Lung (tissue), 11 donors: ENCODE measurements at regions not wholly inside any gene's neighbourhood (a gene's known extent, or its start where the extent isn't known, plus 50 kb on each side); places are given as distances from the start of the nearest gene placed in this dataset.

Experiments
- ATAC-seq: fragments of 200-7000 bp; cut with Tn5 transposase; one replicate; pipeline ENCODE4 v1.9.1; 2020; ENCODE audit warnings: moderate number of reproducible peaks; ENCODE audit not compliant: insufficient read depth, low FRiP score
- DNase-seq, 3 donors: peaks; one replicate each; pipeline ENCODE4 v3.0.0-alpha.2; 2013 to 2017
- H3K27ac ChIP-seq, 2 donors: one replicate each; pipeline ENCODE4 v1.5.1; 2013; ENCODE audit warnings: mild to moderate bottlenecking in 2 of 2, moderate library complexity in 2 of 2, control low read depth in 1 of 2, inconsistent platforms in 1 of 2, low read depth in 1 of 2, low read length in 1 of 2
- H3K27me3 ChIP-seq, 3 donors: one replicate each; pipeline ENCODE4 v1.5.1; 2013; ENCODE audit warnings: low read length in 2 of 3; ENCODE audit not compliant: control insufficient read depth in 3 of 3, insufficient read depth in 3 of 3
- H3K36me3 ChIP-seq, 4 donors: one replicate each; pipeline ENCODE4 v1.5.1; 2013; ENCODE audit warnings: low read length in 4 of 4, mild to moderate bottlenecking in 1 of 4, moderate library complexity in 1 of 4; ENCODE audit not compliant: control insufficient read depth in 4 of 4, insufficient read depth in 4 of 4
- H3K4me1 ChIP-seq, 5 donors: one replicate each; pipeline ENCODE4 v1.5.1; 2013; ENCODE audit warnings: low read length in 5 of 5, mild to moderate bottlenecking in 2 of 5, moderate library complexity in 1 of 5; ENCODE audit not compliant: control insufficient read depth in 5 of 5, insufficient read depth in 5 of 5
- H3K4me3 ChIP-seq: one replicate; pipeline ENCODE4 v1.5.1; 2013; ENCODE audit warnings: mild to moderate bottlenecking, control low read depth, moderate library complexity
- H3K9ac ChIP-seq, 2 donors: one replicate each; pipeline ENCODE4 v1.5.1; 2013; ENCODE audit warnings: low read length in 2 of 2, control low read depth in 1 of 2; ENCODE audit not compliant: insufficient read depth in 1 of 2
- H3K9me3 ChIP-seq, 4 donors: one replicate each; pipeline ENCODE4 v1.5.1; 2013; ENCODE audit warnings: low read length in 3 of 4, mild to moderate bottlenecking in 1 of 4, moderate library complexity in 1 of 4; ENCODE audit not compliant: control insufficient read depth in 4 of 4, insufficient read depth in 3 of 4
- CTCF ChIP-seq: IDR thresholded peaks from 2 replicates; pipeline ENCODE4 v1.5.1; 2012; ENCODE audit warnings: mild to moderate bottlenecking; ENCODE audit errors: control extremely low read depth, extremely low read depth
- WGBS, 2 donors: extraction: QIAGEN DNeasy Blood & Tissue Kit; methylation state at CpG; one replicate each; pipeline ENCODE4 v1.1.7; 2013; 5-methylcytosine and 5-hydroxymethylcytosine counted together
- donor health status: control.
- donor health status: control.
- donor health status: Bipolar disorder and iron deficiency.
- donor health status: healthy.
- donor health status: DM: yes; HTN: yes; CAD: no.

DNA sequence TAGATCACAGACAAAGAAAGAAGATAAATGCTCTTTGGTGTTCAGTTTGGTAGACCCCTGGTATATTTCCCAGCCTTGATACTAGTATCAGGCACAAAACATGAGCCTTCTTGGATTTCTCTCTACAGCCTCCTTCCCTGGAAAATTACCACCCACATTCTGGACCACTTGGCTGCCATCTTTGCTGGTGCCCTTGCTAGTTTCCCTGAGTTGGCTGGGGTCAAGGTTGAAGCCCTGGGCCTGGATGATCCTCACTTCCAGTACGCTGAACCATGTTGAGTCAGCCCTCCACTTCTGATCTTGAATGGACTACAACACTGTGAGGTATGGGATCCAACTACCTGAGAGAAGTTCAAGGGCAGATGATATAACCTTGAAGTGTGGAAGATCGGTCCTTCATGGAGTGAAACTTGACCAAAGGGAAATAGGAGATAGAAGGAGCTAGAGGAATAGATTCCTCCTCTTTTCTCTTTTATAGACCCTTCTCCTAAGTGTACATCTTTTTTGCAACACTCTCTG lies 501.4 kb downstream of the TMEM114 start:
- TF ChIP-seq CTCF = no peak
- no peak for ATAC-seq
- no peak overlapping the region for H3K9ac ChIP-seq

GRCh38 chr16:8087597-8088289 lies 502.6 kb downstream of the TMEM114 start:
- WGBS, 2 donors = 32 to 44% methylated on average over 5 of the region's 5 CpGs
- DNase-seq (no peak), ATAC-seq (no peak)
- TF ChIP-seq CTCF = no peak
- no peaks in the 10 kb centered on the region for H3K4me1 ChIP-seq
- H3K9me3 ChIP-seq = no peaks in the 10 kb centered on the region
- no peak overlapping the region for H3K27ac ChIP-seq
- no peaks in the 10 kb centered on the region for H3K27me3 ChIP-seq
- no peak overlapping the region for H3K9ac ChIP-seq
- H3K4me3 ChIP-seq = no peak overlapping the region
- H3K36me3 ChIP-seq = no peaks in the 10 kb centered on the region

More for the DNA sequence above, 501.4 kb downstream of the TMEM114 start:
- no peaks in the 10 kb centered on the region for H3K36me3 ChIP-seq
- 88 to 93% methylated on average over 2 of the region's 2 CpGs for WGBS, 2 donors
- H3K27ac ChIP-seq = no peak overlapping the region
- no peak for DNase-seq
- no peak overlapping the region for H3K4me3 ChIP-seq
- H3K27me3 ChIP-seq = no peaks in the 10 kb centered on the region
- no peaks in the 10 kb centered on the region for H3K9me3 ChIP-seq
- H3K4me1 ChIP-seq = no peaks in the 10 kb centered on the region

DNA sequence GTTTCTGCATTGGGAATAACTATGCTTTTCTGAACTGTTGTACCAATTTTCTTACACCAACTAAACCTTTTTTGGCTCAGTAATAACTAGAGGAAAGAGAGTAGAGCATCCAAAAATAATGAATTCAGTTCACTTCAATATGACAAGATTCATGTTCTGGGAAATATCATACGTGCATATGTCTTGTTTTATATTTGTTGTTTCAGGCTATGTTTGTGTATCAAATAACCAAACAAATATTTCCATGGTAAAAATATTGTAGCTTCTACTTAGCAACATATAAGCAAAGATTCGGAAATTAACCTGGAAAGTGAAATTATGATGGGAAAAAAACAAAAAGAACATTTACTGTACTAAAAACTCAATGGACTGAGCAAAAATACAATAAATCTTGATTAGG lies 503.2 kb downstream of the TMEM114 start:
- H3K9me3 ChIP-seq = no peaks in the 10 kb centered on the region
- WGBS, 2 donors = 74 to 85% methylated on average over 2 of the region's 2 CpGs
- no peak overlapping the region for H3K27ac ChIP-seq
- no peak for TF ChIP-seq CTCF
- no peaks in the 10 kb centered on the region for H3K27me3 ChIP-seq
- ATAC-seq = no peak
- H3K9ac ChIP-seq = no peak overlapping the region
- no peaks in the 10 kb centered on the region for H3K36me3 ChIP-seq
- H3K4me1 ChIP-seq = no peaks in the 10 kb centered on the region
- DNase-seq = no peak
- H3K4me3 ChIP-seq = no peak overlapping the region

GRCh38 chr16:8084882-8085281 lies 505.4 kb downstream of the TMEM114 start:
- Histone ChIP-seq H3K27me3 (no peaks in the 10 kb centered on the region), H3K9ac (no peak overlapping the region), H3K9me3 (no peaks in the 10 kb centered on the region), H3K4me3 (no peak overlapping the region), H3K4me1 (no peaks in the 10 kb centered on the region), H3K36me3 (no peaks in the 10 kb centered on the region), H3K27ac (no peak overlapping the region)
- TF ChIP-seq CTCF = no peak
- DNase-seq (no peak), ATAC-seq (no peak)
- 80 to 86% methylated on average over 2 of the region's 2 CpGs for WGBS, 2 donors
